ENCODE measurements at regions not wholly inside any gene's neighbourhood (a gene's known extent, or its start where the extent isn't known, plus 50 kb on each side); places are given as distances from the start of the nearest gene placed in this dataset.
"Not testable (repeated sequence)": the region's sequence is repeated elsewhere in the genome, so short reads cannot be mapped to it uniquely, and the experiment has no call there.

GRCh38 chr9:31137176-31138160 lies 1247.0 kb upstream of the ACO1 start:
- no peak for DNase-seq

GRCh38 chr9:31140316-31140715 lies 1244.1 kb upstream of the ACO1 start:
- H3K27me3 Mint-ChIP-seq = no peaks in the 10 kb centered on the region
- H3K4me1 Mint-ChIP-seq (ENCODE audit: low read depth) = peaks cover 2% of the 10 kb centered on the region
- H3K27ac Mint-ChIP-seq = no peak overlapping the region
- H3K9me3 Mint-ChIP-seq = no peaks in the 10 kb centered on the region
- H3K4me3 Mint-ChIP-seq = no peak overlapping the region
- no peaks in the 10 kb centered on the region for H3K36me3 Mint-ChIP-seq (ENCODE audit: low read depth)
- DNase-seq = no peak

More at GRCh38 chr9:31137176-31138160, 1247.0 kb upstream of the ACO1 start:
- no peaks in the 10 kb centered on the region for H3K36me3 Mint-ChIP-seq (ENCODE audit: low read depth)
- H3K9me3 Mint-ChIP-seq = no peaks in the 10 kb centered on the region
- H3K27me3 Mint-ChIP-seq = no peaks in the 10 kb centered on the region
- H3K4me3 Mint-ChIP-seq = no peak overlapping the region
- H3K4me1 Mint-ChIP-seq (ENCODE audit: low read depth) = peaks cover 8% of the 10 kb centered on the region
- no peak overlapping the region for H3K27ac Mint-ChIP-seq

GRCh38 chr9:31142456-31142855 lies 1242.0 kb upstream of the ACO1 start:
- Mint-ChIP-seq H3K27ac (no peak overlapping the region), H3K27me3 (no peaks in the 10 kb centered on the region), H3K9me3 (no peaks in the 10 kb centered on the region), H3K4me1 (ENCODE audit: low read depth) (peaks cover 8% of the 10 kb centered on the region), H3K36me3 (ENCODE audit: low read depth) (no peaks in the 10 kb centered on the region), H3K4me3 (no peak overlapping the region)
- DNase-seq = no peak

GRCh38 chr9:31144614-31145013 lies 1239.8 kb upstream of the ACO1 start:
- Mint-ChIP-seq H3K36me3 (ENCODE audit: low read depth) (no peaks in the 10 kb centered on the region), H3K27ac (no peak overlapping the region), H3K9me3 (no peaks in the 10 kb centered on the region), H3K27me3 (no peaks in the 10 kb centered on the region), H3K4me1 (ENCODE audit: low read depth) (peaks cover 8% of the 10 kb centered on the region), H3K4me3 (no peak overlapping the region)
- DNase-seq = no peak

GRCh38 chr9:31146485-31147166 lies 1237.8 kb upstream of the ACO1 start:
- H3K27me3 Mint-ChIP-seq = no peaks in the 10 kb centered on the region
- H3K27ac Mint-ChIP-seq = no peak overlapping the region
- H3K4me1 Mint-ChIP-seq (ENCODE audit: low read depth) = peaks cover 6% of the 10 kb centered on the region
- DNase-seq = no peak
- H3K9me3 Mint-ChIP-seq = peaks cover 4% of the 10 kb centered on the region
- no peak overlapping the region for H3K4me3 Mint-ChIP-seq
- no peaks in the 10 kb centered on the region for H3K36me3 Mint-ChIP-seq (ENCODE audit: low read depth)

GRCh38 chr9:31153250-31153840 lies 1231.1 kb upstream of the ACO1 start:
- H3K27me3 Mint-ChIP-seq = no peaks in the 10 kb centered on the region
- H3K9me3 Mint-ChIP-seq = peaks cover 4% of the 10 kb centered on the region
- H3K4me3 Mint-ChIP-seq = no peak overlapping the region
- no peak for DNase-seq
- H3K4me1 Mint-ChIP-seq (ENCODE audit: low read depth) = peaks cover 11% of the 10 kb centered on the region
- no peak overlapping the region for H3K27ac Mint-ChIP-seq
- H3K36me3 Mint-ChIP-seq (ENCODE audit: low read depth) = no peaks in the 10 kb centered on the region

- Mint-ChIP-seq H3K27ac (no peak overlapping the region), H3K4me3 (no peak overlapping the region), H3K9me3 (no peaks in the 10 kb centered on the region), H3K36me3 (ENCODE audit: low read depth) (no peaks in the 10 kb centered on the region), H3K27me3 (no peaks in the 10 kb centered on the region), H3K4me1 (ENCODE audit: low read depth) (no peaks in the 10 kb centered on the region)
- DNase-seq = no peak
Observed at GRCh38 chr9:31166516-31166915, 1217.9 kb upstream of the ACO1 start.

GRCh38 chr9:31168161-31168560 lies 1216.3 kb upstream of the ACO1 start:
- Mint-ChIP-seq H3K4me3 (no peak overlapping the region), H3K9me3 (no peaks in the 10 kb centered on the region), H3K27me3 (no peaks in the 10 kb centered on the region), H3K27ac (no peak overlapping the region), H3K4me1 (ENCODE audit: low read depth) (no peaks in the 10 kb centered on the region), H3K36me3 (ENCODE audit: low read depth) (no peaks in the 10 kb centered on the region)
- no peak for DNase-seq

- Mint-ChIP-seq H3K9me3 (no peaks in the 10 kb centered on the region), H3K36me3 (ENCODE audit: low read depth) (no peaks in the 10 kb centered on the region), H3K4me3 (no peak overlapping the region), H3K27me3 (no peaks in the 10 kb centered on the region), H3K27ac (no peak overlapping the region), H3K4me1 (ENCODE audit: low read depth) (no peaks in the 10 kb centered on the region)
- no peak for DNase-seq
Observed at GRCh38 chr9:31174681-31175080, 1209.8 kb upstream of the ACO1 start.

GRCh38 chr9:31183866-31184265 lies 1200.6 kb upstream of the ACO1 start:
- Mint-ChIP-seq H3K27me3 (no peaks in the 10 kb centered on the region), H3K36me3 (ENCODE audit: low read depth) (no peaks in the 10 kb centered on the region), H3K9me3 (no peaks in the 10 kb centered on the region), H3K4me3 (no peak overlapping the region), H3K27ac (no peak overlapping the region), H3K4me1 (ENCODE audit: low read depth) (peaks cover 5% of the 10 kb centered on the region)
- no peak for DNase-seq

- Mint-ChIP-seq H3K4me3 (no peak overlapping the region), H3K4me1 (ENCODE audit: low read depth) (peaks cover 5% of the 10 kb centered on the region), H3K36me3 (ENCODE audit: low read depth) (no peaks in the 10 kb centered on the region), H3K27ac (no peak overlapping the region), H3K9me3 (no peaks in the 10 kb centered on the region), H3K27me3 (no peaks in the 10 kb centered on the region)
- no peak for DNase-seq
Observed at GRCh38 chr9:31185831-31186230, 1198.6 kb upstream of the ACO1 start.

- H3K9me3 Mint-ChIP-seq = peaks cover 4% of the 10 kb centered on the region
- peaks cover 7% of the 10 kb centered on the region for H3K4me1 Mint-ChIP-seq (ENCODE audit: low read depth)
- no peak for DNase-seq
- H3K27me3 Mint-ChIP-seq = no peaks in the 10 kb centered on the region
- H3K27ac Mint-ChIP-seq = no peak overlapping the region
- no peaks in the 10 kb centered on the region for H3K36me3 Mint-ChIP-seq (ENCODE audit: low read depth)
- H3K4me3 Mint-ChIP-seq = no peak overlapping the region
Observed at GRCh38 chr9:31188496-31188895, 1195.9 kb upstream of the ACO1 start.

GRCh38 chr9:31210978-31211570 lies 1173.4 kb upstream of the ACO1 start:
- no peak overlapping the region for H3K4me3 Mint-ChIP-seq
- H3K27ac Mint-ChIP-seq = peak overlapping the region; percentile 88
- peaks cover 4% of the 10 kb centered on the region for H3K9me3 Mint-ChIP-seq
- no peaks in the 10 kb centered on the region for H3K36me3 Mint-ChIP-seq (ENCODE audit: low read depth)
- DNase-seq = peak; percentile 55
- peaks cover 33% of the 10 kb centered on the region for H3K4me1 Mint-ChIP-seq (ENCODE audit: low read depth)
- no peaks in the 10 kb centered on the region for H3K27me3 Mint-ChIP-seq

- peaks cover 24% of the 10 kb centered on the region for H3K9me3 Mint-ChIP-seq
- not testable (repeated sequence) for H3K36me3 Mint-ChIP-seq (ENCODE audit: low read depth); DNase-seq; H3K4me1 Mint-ChIP-seq (ENCODE audit: low read depth); H3K27me3 Mint-ChIP-seq; H3K27ac Mint-ChIP-seq; H3K4me3 Mint-ChIP-seq
Observed at GRCh38 chr9:31229976-31230375, 1154.5 kb upstream of the ACO1 start.

Measured in activated T-cell treated with anti-CD3 and anti-CD28 coated beads, Interleukin-2, amount 50 U/mL, for 24 hours (primary cell).